Tibial nerve (tissue), 4 donors: ENCODE measurements at regions not wholly inside any gene's neighbourhood (a gene's known extent, or its start where the extent isn't known, plus 50 kb on each side); places are given as distances from the start of the nearest gene placed in this dataset.

ENCODE experiments used
- DNase-seq, 2 donors: peaks; one replicate each; pipeline ENCODE4 v3.0.0-alpha.2; 2019; ENCODE audit warnings: low spot score in 2 of 2
- H3K27ac ChIP-seq, 4 donors: fragments of 200-600 bp; sonication (generic) in 3 of 4; one replicate each; pipeline ENCODE4 v1.5.1; 2017 to 2019; ENCODE audit warnings: mild to moderate bottlenecking in 1 of 4
- H3K27me3 ChIP-seq, 2 donors: fragments of 200-600 bp; sonication (generic) in 1 of 2; one replicate each; pipeline versions ENCODE4 v1.5.1 to v1.6.0; 2017 to 2019
- H3K36me3 ChIP-seq, 3 donors: fragments of 200-600 bp; sonication (generic); one replicate each; pipeline ENCODE4 v1.5.1; 2018 to 2019
- H3K4me1 ChIP-seq, 4 donors: fragments of 200-600 bp; sonication (generic) in 3 of 4; one replicate each; pipeline ENCODE4 v1.5.1; 2017 to 2019
- H3K4me3 ChIP-seq, 4 donors: fragments of 200-600 bp; sonication (generic) in 3 of 4; one replicate each; pipeline ENCODE4 v1.5.1; 2017 to 2019; ENCODE audit warnings: mild to moderate bottlenecking in 1 of 4, moderate library complexity in 1 of 4
- H3K9me3 ChIP-seq, 4 donors: fragments of 200-600 bp; sonication (generic) in 3 of 4; one replicate each; pipeline ENCODE4 v1.5.1; 2017 to 2019
- EP300 ChIP-seq, 2 donors: sonication (generic); formaldehyde crosslinking; IDR thresholded peaks; one replicate each; pipeline ENCODE4 v1.6.1; 2017; ENCODE audit warnings: antibody characterized with exemption in 2 of 2, mild to moderate bottlenecking in 1 of 2
- POLR2A ChIP-seq, 2 donors: fragments of 450-650 bp; IDR thresholded peaks; one replicate each; pipeline ENCODE4 v1.6.1; 2017; ENCODE audit warnings: antibody characterized with exemption in 2 of 2, mild to moderate bottlenecking in 2 of 2, moderate library complexity in 2 of 2
- WGBS, 2 donors: methylation state at CpG; one replicate each; pipeline ENCODE4 v1.1.5; 2018; 5-methylcytosine and 5-hydroxymethylcytosine counted together
- TF ChIP-seq, protein P1 (sequence below), 5 experiments: fragments of 200-600 bp in 3 of 5; fragments of 450-650 bp in 2 of 5; sonication (generic) in 3 of 5; IDR thresholded peaks; one replicate each; pipeline ENCODE4 v1.5.1; 2016 to 2019; ENCODE audit warnings: antibody characterized with exemption in 5 of 5, mild to moderate bottlenecking in 3 of 5, moderate library complexity in 2 of 5

GRCh38 chr9:80175286-80176150 is 603.8 kb downstream of the TLE4 start:
- peaks cover 0 to 18% (median 0%) of the 10 kb centered on the region in 4 donors for H3K9me3 ChIP-seq
- H3K36me3 ChIP-seq = no peaks in the 10 kb centered on the region
- H3K27me3 ChIP-seq = no peaks in the 10 kb centered on the region
- H3K4me1 ChIP-seq = no peaks in the 10 kb centered on the region
- DNase-seq = peak in 1 of 2 donors; percentile 18
- H3K4me3 ChIP-seq = no peak overlapping the region
- WGBS, 2 donors = 3 to 4% methylated on average over 1 of the region's 1 CpG
- H3K27ac ChIP-seq = no peak overlapping the region
- TF ChIP-seq EP300 (IDR thresholded peaks at IDR 0.05) = no peak
- TF ChIP-seq, protein P1, sequence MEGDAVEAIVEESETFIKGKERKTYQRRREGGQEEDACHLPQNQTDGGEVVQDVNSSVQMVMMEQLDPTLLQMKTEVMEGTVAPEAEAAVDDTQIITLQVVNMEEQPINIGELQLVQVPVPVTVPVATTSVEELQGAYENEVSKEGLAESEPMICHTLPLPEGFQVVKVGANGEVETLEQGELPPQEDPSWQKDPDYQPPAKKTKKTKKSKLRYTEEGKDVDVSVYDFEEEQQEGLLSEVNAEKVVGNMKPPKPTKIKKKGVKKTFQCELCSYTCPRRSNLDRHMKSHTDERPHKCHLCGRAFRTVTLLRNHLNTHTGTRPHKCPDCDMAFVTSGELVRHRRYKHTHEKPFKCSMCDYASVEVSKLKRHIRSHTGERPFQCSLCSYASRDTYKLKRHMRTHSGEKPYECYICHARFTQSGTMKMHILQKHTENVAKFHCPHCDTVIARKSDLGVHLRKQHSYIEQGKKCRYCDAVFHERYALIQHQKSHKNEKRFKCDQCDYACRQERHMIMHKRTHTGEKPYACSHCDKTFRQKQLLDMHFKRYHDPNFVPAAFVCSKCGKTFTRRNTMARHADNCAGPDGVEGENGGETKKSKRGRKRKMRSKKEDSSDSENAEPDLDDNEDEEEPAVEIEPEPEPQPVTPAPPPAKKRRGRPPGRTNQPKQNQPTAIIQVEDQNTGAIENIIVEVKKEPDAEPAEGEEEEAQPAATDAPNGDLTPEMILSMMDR (IDR thresholded peaks at IDR 0.05) = peak; percentile 34 to 74 (median 44)

DNA sequence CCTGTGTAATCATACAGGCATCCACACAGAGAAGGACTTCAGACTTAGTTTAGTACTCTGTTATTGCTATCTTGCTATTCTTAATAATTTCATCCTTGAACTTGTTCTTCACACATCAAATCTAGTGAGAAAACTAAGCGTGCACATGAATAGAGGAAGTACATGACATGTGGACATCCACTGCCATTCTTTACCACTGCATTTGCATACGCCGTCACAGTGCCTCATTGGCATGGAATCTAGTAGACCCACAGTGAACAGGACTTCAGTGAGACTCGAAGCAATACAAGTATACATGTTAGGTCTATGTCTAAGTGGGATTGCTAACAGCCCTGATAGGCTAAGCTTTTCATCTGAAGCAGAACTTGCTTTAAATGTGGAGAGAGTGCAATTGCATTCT is 592.1 kb downstream of the TLE4 start:
- Histone ChIP-seq H3K4me3 (no peak overlapping the region), H3K27me3 (no peaks in the 10 kb centered on the region), H3K36me3 (no peaks in the 10 kb centered on the region), H3K9me3 (no peaks in the 10 kb centered on the region), H3K27ac (no peak overlapping the region), H3K4me1 (no peaks in the 10 kb centered on the region)
- TF ChIP-seq, protein P1 (IDR thresholded peaks at IDR 0.05) = no peak
- TF ChIP-seq EP300 (IDR thresholded peaks at IDR 0.05) = no peak
- TF ChIP-seq POLR2A (IDR thresholded peaks at IDR 0.05) = no peak
- no peak for DNase-seq
- WGBS, 2 donors = 87 to 93% methylated on average over 4 of the region's 4 CpGs

DNA sequence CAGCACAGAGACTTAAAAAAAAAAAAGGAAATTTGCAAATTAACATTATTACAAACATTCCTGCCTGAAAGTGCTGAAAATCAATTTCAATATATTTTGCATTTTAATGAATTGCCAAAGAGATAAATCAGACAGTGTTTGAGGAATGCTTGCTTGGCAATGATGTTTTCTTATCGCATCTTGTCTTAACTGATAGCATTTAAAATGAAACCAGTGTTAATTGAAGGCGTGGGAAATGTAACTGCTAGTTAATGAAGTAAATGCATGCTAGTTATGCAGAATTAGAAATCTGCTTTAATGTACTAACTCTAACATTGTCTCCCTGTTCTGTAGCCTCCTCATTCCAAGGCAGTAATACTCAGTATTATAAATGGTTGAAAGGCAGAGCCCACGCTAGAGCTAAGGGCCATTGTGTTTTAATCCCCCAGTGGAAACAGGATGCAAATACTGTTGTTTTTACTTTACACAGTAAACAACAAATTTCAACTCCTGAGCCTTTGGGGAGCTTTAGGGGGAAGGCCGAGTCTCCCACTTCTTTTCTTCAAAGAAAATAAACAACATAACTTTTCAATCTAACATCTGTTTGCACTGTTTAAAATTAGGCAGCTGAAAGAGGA is 586.9 kb downstream of the TLE4 start:
- TF ChIP-seq POLR2A (IDR thresholded peaks at IDR 0.05) = no peak
- TF ChIP-seq, protein P1 (IDR thresholded peaks at IDR 0.05) = no peak
- no peak for TF ChIP-seq EP300 (IDR thresholded peaks at IDR 0.05)
- 50 to 56% methylated on average over 4 of the region's 4 CpGs for WGBS, 2 donors
- H3K4me3 ChIP-seq = no peak overlapping the region
- no peaks in the 10 kb centered on the region for H3K36me3 ChIP-seq
- H3K27ac ChIP-seq = no peak overlapping the region
- no peaks in the 10 kb centered on the region for H3K9me3 ChIP-seq
- H3K27me3 ChIP-seq = no peaks in the 10 kb centered on the region
- DNase-seq = no peak
- H3K4me1 ChIP-seq = peaks cover 0 to 17% (median 4%) of the 10 kb centered on the region in 4 donors

GRCh38 chr9:80158131-80158530 is 586.4 kb downstream of the TLE4 start:
- Histone ChIP-seq H3K9me3 (no peaks in the 10 kb centered on the region), H3K27me3 (no peaks in the 10 kb centered on the region), H3K4me1 (peaks cover 0 to 17% (median 4%) of the 10 kb centered on the region in 4 donors), H3K36me3 (no peaks in the 10 kb centered on the region), H3K4me3 (no peak overlapping the region), H3K27ac (no peak overlapping the region)
- no peak for DNase-seq
- TF ChIP-seq, protein P1 (IDR thresholded peaks at IDR 0.05) = no peak
- TF ChIP-seq POLR2A (IDR thresholded peaks at IDR 0.05) = no peak
- no peak for TF ChIP-seq EP300 (IDR thresholded peaks at IDR 0.05)
- 40 to 61% methylated on average over 4 of the region's 4 CpGs for WGBS, 2 donors

DNA sequence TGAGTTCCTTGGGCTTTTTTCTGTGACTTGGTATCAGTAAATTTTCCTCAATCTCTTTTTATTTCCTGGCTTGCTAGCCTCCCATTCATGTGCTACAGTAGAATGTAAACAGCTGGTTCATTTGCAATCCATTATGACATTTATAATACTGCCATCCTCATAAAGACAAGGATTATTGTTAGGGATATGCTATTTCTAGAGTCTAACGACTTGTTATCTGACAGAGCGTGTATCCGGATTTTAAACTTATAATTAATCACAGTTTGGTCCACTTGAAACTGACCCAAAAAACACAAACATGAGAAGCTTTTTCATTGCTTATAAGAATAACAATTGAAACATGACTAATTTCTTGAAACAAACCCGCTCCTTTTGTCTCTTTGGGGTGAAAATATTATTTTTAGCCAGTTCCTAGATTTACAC is 585.8 kb downstream of the TLE4 start:
- Histone ChIP-seq H3K9me3 (no peaks in the 10 kb centered on the region), H3K27ac (no peak overlapping the region), H3K4me1 (peaks cover 0 to 17% (median 4%) of the 10 kb centered on the region in 4 donors), H3K36me3 (no peaks in the 10 kb centered on the region), H3K4me3 (no peak overlapping the region), H3K27me3 (no peaks in the 10 kb centered on the region)
- WGBS, 2 donors = 22 to 25% methylated on average over 4 of the region's 4 CpGs
- no peak for DNase-seq
- no peak for TF ChIP-seq EP300 (IDR thresholded peaks at IDR 0.05)
- TF ChIP-seq POLR2A (IDR thresholded peaks at IDR 0.05) = no peak
- TF ChIP-seq, protein P1 (IDR thresholded peaks at IDR 0.05) = no peak
